DOHH2 (cell line): ENCODE measurements at regions not wholly inside any gene's neighbourhood (a gene's known extent, or its start where the extent isn't known, plus 50 kb on each side); places are given as distances from the start of the nearest gene placed in this dataset.

Experiments used
- H3F3A ChIP-seq: fragments of 200-600 bp; sonication (generic), shearing (Covaris generic); 2 replicates; pipeline ENCODE4 v1.6.0; 2016; ENCODE audit warnings: antibody characterized with exemption, mild to moderate bottlenecking; ENCODE audit not compliant: control insufficient read depth, insufficient read depth
- H3K27ac ChIP-seq: fragments of 200-600 bp; sonication (generic); 2 replicates; pipeline ENCODE4 v1.5.1; 2014; ENCODE audit warnings: low read depth, mild to moderate bottlenecking, low read length, moderate library complexity
- H3K27me3 ChIP-seq: fragments of 200-600 bp; sonication (generic); 2 replicates; pipeline ENCODE4 v1.6.1; 2014; ENCODE audit warnings: mild to moderate bottlenecking, low read length, mixed read lengths; ENCODE audit not compliant: control insufficient read depth
- H3K36me3 ChIP-seq: fragments of 200-600 bp; sonication (generic); 2 replicates; pipeline ENCODE4 v1.6.1; 2014; ENCODE audit warnings: mild to moderate bottlenecking, low read length, moderate library complexity, mixed read lengths; ENCODE audit not compliant: control insufficient read depth
- H3K4me1 ChIP-seq: fragments of 200-600 bp; sonication (generic); 2 replicates; pipeline ENCODE4 v1.6.1; 2014; ENCODE audit warnings: mild to moderate bottlenecking, low read length, mixed read lengths; ENCODE audit not compliant: control insufficient read depth
- H3K4me2 ChIP-seq: fragments of 200-600 bp; sonication (generic); 2 replicates; pipeline ENCODE4 v1.6.0; 2014; ENCODE audit warnings: mild to moderate bottlenecking, low read length, moderate library complexity
- H3K4me3 ChIP-seq: fragments of 200-600 bp; sonication (generic); 2 replicates; pipeline ENCODE4 v1.5.1; 2014; ENCODE audit warnings: mild to moderate bottlenecking, low read length, mixed read lengths
- H3K79me2 ChIP-seq: fragments of 200-600 bp; sonication (generic); 2 replicates; pipeline ENCODE4 v1.6.1; 2014; ENCODE audit warnings: mild to moderate bottlenecking, low read length, mixed read lengths; ENCODE audit not compliant: control insufficient read depth
- H3K9me2 ChIP-seq: fragments of 200-600 bp; sonication (generic); replicated peaks from 2 replicates; pipeline ENCODE4 v1.6.1; 2014; ENCODE audit warnings: mild to moderate bottlenecking, low read length, mixed read lengths; ENCODE audit not compliant: control insufficient read depth
- H3K9me3 ChIP-seq: fragments of 200-600 bp; sonication (generic); 2 replicates; pipeline ENCODE4 v1.6.1; 2014; ENCODE audit warnings: antibody characterized with exemption, low read length, mixed read lengths; ENCODE audit not compliant: control insufficient read depth, insufficient read depth
- H4K20me1 ChIP-seq: fragments of 200-600 bp; sonication (generic); 2 replicates; pipeline ENCODE4 v1.6.0; 2014; ENCODE audit warnings: low read depth, mild to moderate bottlenecking, antibody characterized with exemption, low read length, moderate library complexity; ENCODE audit not compliant: control insufficient read depth, insufficient read depth
- CTCF ChIP-seq: fragments of 200-600 bp; sonication (generic); IDR thresholded peaks from one replicate; pipeline ENCODE4 v1.5.1; 2014; ENCODE audit warnings: antibody characterized with exemption, mild to moderate bottlenecking, low read depth, low read length; ENCODE audit not compliant: poor library complexity, severe bottlenecking
- EZH2phosphoT487 ChIP-seq: fragments of 200-600 bp; sonication (generic); IDR thresholded peaks from 2 replicates; pipeline ENCODE4 v1.6.1; 2017; ENCODE audit warnings: borderline replicate concordance, mild to moderate bottlenecking, antibody characterized with exemption, low read length, moderate library complexity, mixed read lengths

GRCh38 chr5:142439207-142439860, 114.5 kb upstream of the SPRY4 start:
- H3K27me3 ChIP-seq = peaks cover 29% of the 10 kb centered on the region
- H3F3A ChIP-seq = no peaks in the 10 kb centered on the region
- H3K27ac ChIP-seq = no peak overlapping the region
- H3K4me2 ChIP-seq = no peak overlapping the region
- H3K9me2 ChIP-seq = no peaks in the 10 kb centered on the region
- no peaks in the 10 kb centered on the region for H3K36me3 ChIP-seq
- TF ChIP-seq CTCF (no peak), EZH2phosphoT487 (no peak)
- H3K4me1 ChIP-seq = peaks cover 10% of the 10 kb centered on the region
- H3K79me2 ChIP-seq = no peaks in the 10 kb centered on the region
- H4K20me1 ChIP-seq = no peaks in the 10 kb centered on the region
- no peaks in the 10 kb centered on the region for H3K9me3 ChIP-seq
- no peak overlapping the region for H3K4me3 ChIP-seq

GRCh38 chr5:142438573-142438972, 113.8 kb upstream of the SPRY4 start:
- Histone ChIP-seq H3K4me1 (peaks cover 10% of the 10 kb centered on the region), H3K9me2 (no peaks in the 10 kb centered on the region), H4K20me1 (no peaks in the 10 kb centered on the region), H3K36me3 (no peaks in the 10 kb centered on the region), H3F3A (no peaks in the 10 kb centered on the region), H3K27me3 (peaks cover 29% of the 10 kb centered on the region), H3K79me2 (no peaks in the 10 kb centered on the region), H3K4me3 (no peak overlapping the region), H3K4me2 (no peak overlapping the region), H3K27ac (no peak overlapping the region), H3K9me3 (no peaks in the 10 kb centered on the region)
- TF ChIP-seq EZH2phosphoT487 (no peak), CTCF (no peak)

GRCh38 chr5:142437563-142437962, 112.7 kb upstream of the SPRY4 start:
- Histone ChIP-seq H3K9me2 (no peaks in the 10 kb centered on the region), H3K27ac (no peak overlapping the region), H3K4me3 (no peak overlapping the region), H3F3A (no peaks in the 10 kb centered on the region), H3K4me2 (no peak overlapping the region), H3K79me2 (no peaks in the 10 kb centered on the region), H3K9me3 (no peaks in the 10 kb centered on the region), H3K4me1 (peaks cover 10% of the 10 kb centered on the region), H3K27me3 (peaks cover 36% of the 10 kb centered on the region), H3K36me3 (no peaks in the 10 kb centered on the region), H4K20me1 (no peaks in the 10 kb centered on the region)
- TF ChIP-seq EZH2phosphoT487 = no peak

GRCh38 chr5:142435410-142436115, 110.7 kb upstream of the SPRY4 start:
- Histone ChIP-seq H3K4me3 (no peak overlapping the region), H3K27ac (no peak overlapping the region), H3K79me2 (no peaks in the 10 kb centered on the region), H3K36me3 (no peaks in the 10 kb centered on the region), H3F3A (no peaks in the 10 kb centered on the region), H3K4me1 (peaks cover 10% of the 10 kb centered on the region), H3K4me2 (no peak overlapping the region), H3K27me3 (peaks cover 39% of the 10 kb centered on the region), H3K9me2 (no peaks in the 10 kb centered on the region), H3K9me3 (no peaks in the 10 kb centered on the region), H4K20me1 (no peaks in the 10 kb centered on the region)
- TF ChIP-seq CTCF (no peak), EZH2phosphoT487 (no peak)
